HEK293 (cell line): ENCODE measurements at regions not wholly inside any gene's neighbourhood (a gene's known extent, or its start where the extent isn't known, plus 50 kb on each side); places are given as distances from the start of the nearest gene placed in this dataset.
"Not testable (repeated sequence)": the region's sequence is repeated elsewhere in the genome, so short reads cannot be mapped to it uniquely, and the experiment has no call there.

Source experiments
- CTCF ChIA-PET: fragments of 350-600 bp; formaldehyde crosslinking; extraction: SDS; loops from one replicate; lab custom pipeline; 2021; ENCODE audit warnings: antibody characterized with exemption; lab: Yijun Ruan, JAX
- POLR2A ChIA-PET: fragments of 300-600 bp; formaldehyde crosslinking; extraction: SDS; loops from one replicate; lab custom pipeline; 2020; ENCODE audit warnings: antibody characterized with exemption, inconsistent platforms; lab: Yijun Ruan, JAX
- H3K27ac ChIP-seq: fragments of 200-500 bp; sonication (Bioruptor generic); 2 replicates; pipeline ENCODE4 v1.5.1; 2014; ENCODE audit warnings: low read depth, low read length, control low read depth, inconsistent platforms; ENCODE audit errors: extremely low read depth
- H3K36me3 ChIP-seq, 2 experiments: fragments of 200-500 bp in 1 of 2; sonication (Bioruptor generic) in 1 of 2; 1 replicate in 1 of 2; 2 replicates in 1 of 2; pipeline ENCODE4 v1.5.1; 2014 to 2017; ENCODE audit warnings: inconsistent platforms in 2 of 2, low read length in 2 of 2; ENCODE audit not compliant: control insufficient read depth in 2 of 2, insufficient read depth in 1 of 2
- H3K4me1 ChIP-seq: fragments of 200-500 bp; sonication (Bioruptor generic); 2 replicates; pipeline ENCODE4 v1.5.1; 2014; ENCODE audit warnings: mild to moderate bottlenecking, low read length, inconsistent platforms; ENCODE audit not compliant: control insufficient read depth, insufficient read depth
- H3K4me3 ChIP-seq: 2 replicates; pipeline ENCODE4 v1.5.1; 2011; ENCODE audit warnings: low read depth, mild to moderate bottlenecking, control low read depth, low read length, moderate library complexity
- H3K9me3 ChIP-seq: fragments of 200-500 bp; sonication (Bioruptor generic); 2 replicates; pipeline ENCODE4 v1.5.1; 2014; ENCODE audit warnings: low read depth, low read length, inconsistent platforms; ENCODE audit not compliant: control insufficient read depth, insufficient read depth
- PRDM1 ChIP-seq: fragments of 450-650 bp; formaldehyde crosslinking; IDR thresholded peaks from 2 replicates; pipeline ENCODE4; 2016; ENCODE audit warnings: missing biosample characterization, missing genetic modification characterization
- SCRT1 ChIP-seq: fragments of 450-650 bp; formaldehyde crosslinking; IDR thresholded peaks from 2 replicates; pipeline ENCODE4 v1.5.1; 2016; ENCODE audit warnings: missing biosample characterization, missing genetic modification characterization, borderline replicate concordance
- SCRT2 ChIP-seq: fragments of 450-650 bp; formaldehyde crosslinking; IDR thresholded peaks from 2 replicates; pipeline ENCODE4 v1.5.1; 2016; ENCODE audit warnings: missing biosample characterization, missing genetic modification characterization
- TCF7L2 ChIP-seq: IDR thresholded peaks from 2 replicates; pipeline ENCODE4 v1.6.1; 2011; ENCODE audit warnings: low read depth, mild to moderate bottlenecking, inconsistent platforms, low read length, moderate library complexity, borderline replicate concordance
- WT1 ChIP-seq: fragments of 450-650 bp; formaldehyde crosslinking; IDR thresholded peaks from 2 replicates; pipeline ENCODE4 v1.5.1; 2016; ENCODE audit warnings: missing biosample characterization, missing genetic modification characterization
- ZBTB21 ChIP-seq: fragments of 450-650 bp; formaldehyde crosslinking; IDR thresholded peaks from 2 replicates; pipeline ENCODE4 v1.5.1; 2017; ENCODE audit warnings: missing biosample characterization, missing genetic modification characterization
- ZBTB7A ChIP-seq: fragments of 450-650 bp; formaldehyde crosslinking; IDR thresholded peaks from 2 replicates; pipeline ENCODE4 v1.5.1; 2016; ENCODE audit warnings: low read depth, missing biosample characterization, missing genetic modification characterization
- ZNF2 ChIP-seq: fragments of 450-650 bp; formaldehyde crosslinking; IDR thresholded peaks from 2 replicates; pipeline ENCODE4 v1.5.1; 2016; ENCODE audit warnings: missing biosample characterization, missing genetic modification characterization
- ZNF248 ChIP-seq: fragments of 450-650 bp; formaldehyde crosslinking; IDR thresholded peaks from 2 replicates; pipeline ENCODE4 v1.5.1; 2017; ENCODE audit warnings: missing biosample characterization, missing genetic modification characterization
- ZNF302 ChIP-seq: fragments of 450-650 bp; formaldehyde crosslinking; IDR thresholded peaks from 2 replicates; pipeline ENCODE4 v1.5.1; 2016; ENCODE audit warnings: missing biosample characterization, missing genetic modification characterization, low read depth
- ZNF341 ChIP-seq: fragments of 450-650 bp; formaldehyde crosslinking; IDR thresholded peaks from 2 replicates; pipeline ENCODE4; 2016; ENCODE audit warnings: low read depth, missing biosample characterization, missing genetic modification characterization
- ZNF366 ChIP-seq: fragments of 450-650 bp; formaldehyde crosslinking; conservative IDR thresholded peaks from 2 replicates; pipeline ENCODE4 v1.5.1; 2016; ENCODE audit warnings: missing biosample characterization, missing genetic modification characterization
- ZNF426 ChIP-seq: fragments of 450-650 bp; formaldehyde crosslinking; IDR thresholded peaks from 2 replicates; pipeline ENCODE4 v1.5.1; 2017; ENCODE audit warnings: missing biosample characterization, missing genetic modification characterization, mild to moderate bottlenecking, inconsistent platforms, moderate library complexity
- ZNF530 ChIP-seq: fragments of 450-650 bp; formaldehyde crosslinking; IDR thresholded peaks from 2 replicates; pipeline ENCODE4 v1.5.1; 2016; ENCODE audit warnings: low read depth, missing biosample characterization, missing genetic modification characterization
- ZNF548 ChIP-seq: fragments of 450-650 bp; formaldehyde crosslinking; IDR thresholded peaks from 2 replicates; pipeline ENCODE4 v1.5.1; 2016; ENCODE audit warnings: missing biosample characterization, missing genetic modification characterization
- ZNF561 ChIP-seq: fragments of 450-650 bp; IDR thresholded peaks from 2 replicates; pipeline ENCODE4 v1.5.1; 2018; ENCODE audit warnings: missing biosample characterization, missing genetic modification characterization, borderline replicate concordance
- ZNF610 ChIP-seq: fragments of 450-650 bp; formaldehyde crosslinking; IDR thresholded peaks from 2 replicates; pipeline ENCODE4 v1.5.1; 2016; ENCODE audit warnings: missing biosample characterization, missing genetic modification characterization, borderline replicate concordance
- ZNF623 ChIP-seq: fragments of 450-650 bp; formaldehyde crosslinking; IDR thresholded peaks from 2 replicates; pipeline ENCODE4 v1.5.1; 2016; ENCODE audit warnings: missing biosample characterization, missing genetic modification characterization
- ZNF747 ChIP-seq: fragments of 450-650 bp; formaldehyde crosslinking; IDR thresholded peaks from 2 replicates; pipeline ENCODE4 v1.5.1; 2016; ENCODE audit warnings: missing biosample characterization, missing genetic modification characterization
- ZNF791 ChIP-seq: fragments of 450-650 bp; formaldehyde crosslinking; IDR thresholded peaks from 2 replicates; pipeline ENCODE4 v1.5.1; 2016; ENCODE audit warnings: missing biosample characterization, missing genetic modification characterization
- ZSCAN23 ChIP-seq: fragments of 450-650 bp; formaldehyde crosslinking; IDR thresholded peaks from 2 replicates; pipeline ENCODE4 v1.5.1; 2016; ENCODE audit warnings: missing biosample characterization, missing genetic modification characterization
- TF ChIP-seq, protein P1 (sequence below): fragments of 450-650 bp; formaldehyde crosslinking; IDR thresholded peaks from 2 replicates; pipeline ENCODE4 v1.5.1; 2016; ENCODE audit warnings: missing biosample characterization, missing genetic modification characterization, low read depth
- TF ChIP-seq, protein P2 (sequence below): fragments of 450-650 bp; IDR thresholded peaks from 2 replicates; pipeline ENCODE4 v1.5.1; 2018; ENCODE audit warnings: missing biosample characterization, missing genetic modification characterization

DNA sequence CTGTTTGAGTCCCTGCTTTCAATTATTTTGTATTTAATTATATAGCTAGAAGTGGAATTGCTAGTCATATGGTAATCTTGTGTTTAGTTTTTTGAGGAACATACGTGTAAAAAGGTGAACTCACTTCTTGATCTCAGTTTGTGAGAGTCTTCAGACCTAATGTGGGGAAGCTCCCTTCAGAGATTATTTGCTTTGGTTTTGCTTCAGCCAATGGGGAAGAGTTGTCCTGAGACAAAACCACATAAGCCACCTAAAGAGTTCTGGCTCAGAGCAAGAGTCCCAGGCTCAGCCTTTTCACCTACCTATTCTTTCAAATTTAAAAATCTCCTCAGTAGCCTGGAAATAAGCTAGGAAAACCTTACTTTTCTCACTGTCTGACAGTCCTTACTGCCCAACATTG is 138.4 kb downstream of the UCK2 start:
- Histone ChIP-seq H3K27ac (no peak overlapping the region), H3K4me3 (no peak overlapping the region), H3K36me3 (no peaks in the 10 kb centered on the region), H3K9me3 (no peaks in the 10 kb centered on the region), H3K4me1 (no peaks in the 10 kb centered on the region)
- POLR2A ChIA-PET = no interaction called here
- CTCF ChIA-PET = no interaction called here
- no peak for TF ChIP-seq ZNF2 (tag by site-specific recombination)
- no peak for TF ChIP-seq ZNF248 (tag by site-specific recombination)
- no peak for TF ChIP-seq ZNF302 (tag by site-specific recombination)
- no peak for TF ChIP-seq ZBTB21 (tag by site-specific recombination)
- TF ChIP-seq ZNF561 (tag by site-specific recombination) = no peak
- no peak for TF ChIP-seq ZNF623 (tag by site-specific recombination)
- no peak for TF ChIP-seq ZNF791
- no peak for TF ChIP-seq ZNF548 (tag by site-specific recombination)

DNA sequence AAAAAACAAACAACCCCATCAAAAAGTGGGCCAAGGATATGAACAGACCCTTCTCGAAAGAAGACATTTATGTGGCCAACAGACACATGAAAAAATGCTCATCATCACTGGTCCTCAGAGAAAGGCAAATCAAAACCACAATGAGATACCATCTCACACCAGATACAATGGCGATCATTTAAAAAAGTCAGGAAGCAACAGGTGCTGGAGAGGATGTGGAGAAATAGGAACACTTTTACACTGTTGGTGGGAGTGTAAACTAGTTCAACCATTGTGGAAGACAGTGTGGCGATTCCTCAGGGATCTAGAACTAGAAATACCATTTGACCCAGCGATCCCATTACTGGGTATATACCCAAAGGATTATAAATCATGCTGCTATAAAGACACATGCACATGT is 142.0 kb downstream of the UCK2 start:
- H3K36me3 ChIP-seq, H3K4me1 ChIP-seq, H3K27ac ChIP-seq, CTCF ChIA-PET, POLR2A ChIA-PET, H3K4me3 ChIP-seq, H3K9me3 ChIP-seq: not testable (repeated sequence)
- TF ChIP-seq SCRT1 (peak; percentile 53; the same call in 1 of the 2 replicates), SCRT2 (peak; percentile 77)

DNA sequence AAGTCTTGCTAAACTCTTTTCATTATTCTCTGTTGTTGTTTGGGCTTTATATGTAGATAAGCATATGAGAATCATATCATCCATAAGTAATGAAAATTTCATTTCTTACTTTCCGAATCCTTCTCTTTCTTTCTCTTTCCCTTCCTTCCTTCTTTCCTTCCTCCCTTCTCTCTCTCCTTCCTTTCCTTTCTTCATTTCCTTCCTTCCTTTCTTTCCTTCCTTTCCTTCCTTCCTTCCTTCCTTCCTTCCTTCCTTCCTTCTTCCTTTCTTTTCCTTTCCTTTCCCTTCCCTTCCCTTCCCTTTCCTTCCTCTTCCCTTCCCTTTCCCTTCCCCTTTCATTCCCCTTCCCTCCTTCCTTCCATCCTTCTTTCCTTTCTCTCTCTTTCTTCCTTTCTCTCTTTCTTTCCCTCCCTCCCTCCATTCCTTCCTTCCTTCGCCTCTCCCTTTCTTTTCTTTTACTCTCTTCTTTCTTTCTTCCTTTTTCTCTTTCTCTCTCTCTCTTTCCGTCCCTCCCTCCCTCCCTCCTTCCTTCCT is 147.3 kb downstream of the UCK2 start:
- ChIA-PET CTCF (no interaction called here), POLR2A (no interaction called here)
- Histone ChIP-seq H3K9me3 (no peaks in the 10 kb centered on the region), H3K27ac (no peak overlapping the region), H3K36me3 (no peaks in the 10 kb centered on the region), H3K4me1 (no peaks in the 10 kb centered on the region), H3K4me3 (no peak overlapping the region)
- TF ChIP-seq ZNF366 (peak; percentile 87), ZNF747 (tag by site-specific recombination) (no peak), PRDM1 (tag by site-specific recombination) (peak; percentile 94)

DNA sequence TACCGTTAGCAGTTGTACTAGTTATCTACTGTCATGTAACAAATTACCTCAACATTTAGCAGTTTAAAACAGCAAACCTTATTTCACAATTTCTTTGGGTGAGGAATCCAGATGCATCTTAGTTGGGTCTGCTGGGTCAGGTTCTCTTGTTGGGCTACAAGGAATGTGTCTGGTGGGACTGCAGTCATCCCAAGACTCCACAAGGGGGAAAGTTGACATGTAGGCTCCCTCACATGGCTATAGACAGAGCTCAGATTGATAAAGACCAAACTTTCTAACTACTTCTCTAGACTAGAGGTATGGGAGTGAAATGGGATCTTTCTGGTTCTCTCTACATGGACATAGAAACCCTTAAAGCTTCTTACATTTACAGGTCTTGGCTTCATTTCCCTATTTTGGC is 160.9 kb downstream of the UCK2 start:
- Histone ChIP-seq H3K9me3 (no peaks in the 10 kb centered on the region), H3K27ac (no peak overlapping the region), H3K4me3 (no peak overlapping the region), H3K36me3 (no peaks in the 10 kb centered on the region), H3K4me1 (no peaks in the 10 kb centered on the region)
- TF ChIP-seq ZNF561 (tag by site-specific recombination) (no peak), ZBTB7A (tag by site-specific recombination) (no peak), ZNF426 (tag by site-specific recombination) (no peak), ZNF610 (no peak), WT1 (tag by site-specific recombination) (no peak), ZNF341 (no peak), TCF7L2 (no peak), ZSCAN23 (no peak), ZNF530 (tag by site-specific recombination) (no peak)
- TF ChIP-seq, protein P1, sequence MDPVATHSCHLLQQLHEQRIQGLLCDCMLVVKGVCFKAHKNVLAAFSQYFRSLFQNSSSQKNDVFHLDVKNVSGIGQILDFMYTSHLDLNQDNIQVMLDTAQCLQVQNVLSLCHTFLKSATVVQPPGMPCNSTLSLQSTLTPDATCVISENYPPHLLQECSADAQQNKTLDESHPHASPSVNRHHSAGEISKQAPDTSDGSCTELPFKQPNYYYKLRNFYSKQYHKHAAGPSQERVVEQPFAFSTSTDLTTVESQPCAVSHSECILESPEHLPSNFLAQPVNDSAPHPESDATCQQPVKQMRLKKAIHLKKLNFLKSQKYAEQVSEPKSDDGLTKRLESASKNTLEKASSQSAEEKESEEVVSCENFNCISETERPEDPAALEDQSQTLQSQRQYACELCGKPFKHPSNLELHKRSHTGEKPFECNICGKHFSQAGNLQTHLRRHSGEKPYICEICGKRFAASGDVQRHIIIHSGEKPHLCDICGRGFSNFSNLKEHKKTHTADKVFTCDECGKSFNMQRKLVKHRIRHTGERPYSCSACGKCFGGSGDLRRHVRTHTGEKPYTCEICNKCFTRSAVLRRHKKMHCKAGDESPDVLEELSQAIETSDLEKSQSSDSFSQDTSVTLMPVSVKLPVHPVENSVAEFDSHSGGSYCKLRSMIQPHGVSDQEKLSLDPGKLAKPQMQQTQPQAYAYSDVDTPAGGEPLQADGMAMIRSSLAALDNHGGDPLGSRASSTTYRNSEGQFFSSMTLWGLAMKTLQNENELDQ (tag by site-specific recombination) = no peak
- TF ChIP-seq, protein P2, sequence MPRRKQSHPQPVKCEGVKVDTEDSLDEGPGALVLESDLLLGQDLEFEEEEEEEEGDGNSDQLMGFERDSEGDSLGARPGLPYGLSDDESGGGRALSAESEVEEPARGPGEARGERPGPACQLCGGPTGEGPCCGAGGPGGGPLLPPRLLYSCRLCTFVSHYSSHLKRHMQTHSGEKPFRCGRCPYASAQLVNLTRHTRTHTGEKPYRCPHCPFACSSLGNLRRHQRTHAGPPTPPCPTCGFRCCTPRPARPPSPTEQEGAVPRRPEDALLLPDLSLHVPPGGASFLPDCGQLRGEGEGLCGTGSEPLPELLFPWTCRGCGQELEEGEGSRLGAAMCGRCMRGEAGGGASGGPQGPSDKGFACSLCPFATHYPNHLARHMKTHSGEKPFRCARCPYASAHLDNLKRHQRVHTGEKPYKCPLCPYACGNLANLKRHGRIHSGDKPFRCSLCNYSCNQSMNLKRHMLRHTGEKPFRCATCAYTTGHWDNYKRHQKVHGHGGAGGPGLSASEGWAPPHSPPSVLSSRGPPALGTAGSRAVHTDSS (tag by site-specific recombination) = no peak
- CTCF ChIA-PET = interaction anchor here (0.8 to 1.7 kb wide), 2 partner anchors 40 to 63 kb away, joined by 3 to 5 read pairs; no protein-coding TSS in a partner anchor
- POLR2A ChIA-PET = no interaction called here
